ENCODE measurements at regions not wholly inside any gene's neighbourhood (a gene's known extent, or its start where the extent isn't known, plus 50 kb on each side); places are given as distances from the start of the nearest gene placed in this dataset.

GRCh38 chr1:38766125-38766524 is 93.4 kb downstream of the RRAGC start:
- TF ChIP-seq CTCF (IDR thresholded peaks at IDR 0.05) (no peak), POLR2A (IDR thresholded peaks at IDR 0.05) (no peak), POLR2AphosphoS5 (IDR thresholded peaks at IDR 0.05) (no peak)

All from breast epithelium (tissue), 3 donors.